ENCODE measurements at regions not wholly inside any gene's neighbourhood (a gene's known extent, or its start where the extent isn't known, plus 50 kb on each side); places are given as distances from the start of the nearest gene placed in this dataset.

DNA sequence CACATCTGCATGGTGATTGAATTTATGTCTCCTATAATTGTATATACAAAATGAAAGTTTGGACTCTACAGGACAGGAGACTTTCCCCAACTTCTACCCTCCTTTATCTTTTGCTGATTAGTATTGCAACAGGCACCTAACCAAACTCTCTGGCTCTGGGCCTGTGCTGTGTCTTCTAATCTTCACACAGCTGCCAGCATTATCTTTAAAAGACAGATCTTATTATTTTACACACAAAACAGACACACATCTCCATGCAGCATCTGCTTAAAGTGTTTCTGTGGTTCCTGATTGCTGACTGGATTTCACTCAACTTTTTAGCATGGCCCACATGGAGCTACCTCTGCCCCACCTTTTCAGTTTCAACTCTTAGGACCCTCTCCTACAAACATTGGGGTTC, 154.9 kb upstream of the PELI2 start:
- dilution Hi-C loops (cut with HindIII; ENCODE audit: low sequenced_read_pairs, unreplicated experiment) = no loop called here
- Histone ChIP-seq H2BK120ac (ENCODE audit: low read depth, low read length) (no peak overlapping the region), H3K18ac (ENCODE audit: low read depth, low read length) (no peak overlapping the region), H2BK15ac (ENCODE audit: low read depth, low read length) (no peak overlapping the region), H2AFZ (replicated peaks; ENCODE audit: low read length, poor library complexity) (no peak overlapping the region), H3K56ac (ENCODE audit: extremely low read depth, insufficient read depth, low read length) (no peak overlapping the region), H3K4me1 (ENCODE audit: control insufficient read depth, insufficient read depth, low read length) (no peaks in the 10 kb centered on the region), H3K4me2 (ENCODE audit: low read depth, low read length) (no peak overlapping the region), H3K4me3 (ENCODE audit: insufficient read depth, low read depth, low read length) (no peak overlapping the region), H3K36me3 (ENCODE audit: control insufficient read depth, insufficient read depth, low read length) (no peaks in the 10 kb centered on the region), H3K9me1 (ENCODE audit: insufficient read depth, low read length) (no peaks in the 10 kb centered on the region), H4K5ac (ENCODE audit: low read depth, low read length) (no peak overlapping the region), H3K27ac (ENCODE audit: insufficient read depth, low read length) (no peak overlapping the region), H4K8ac (ENCODE audit: low read depth in 2 of 2, low read length in 2 of 2) (no peak overlapping the region), H3K23ac (ENCODE audit: low read depth, low read length) (no peak overlapping the region), H2AK5ac (ENCODE audit: low read depth, low read length) (no peak overlapping the region), H3K27me3 (ENCODE audit: control insufficient read depth, insufficient read depth, low read length) (peaks cover 12% of the 10 kb centered on the region), H2BK5ac (ENCODE audit: low read depth, low read length, poor library complexity, severe bottlenecking) (no peak overlapping the region), H3K9me3 (ENCODE audit: control insufficient read depth, insufficient read depth, low read length) (no peaks in the 10 kb centered on the region), H3K9ac (ENCODE audit: low read depth, low read length) (no peak overlapping the region), H3K4ac (ENCODE audit: low read depth, low read length) (no peak overlapping the region), H2AK9ac (replicated peaks; ENCODE audit: low read depth, low read length, poor library complexity) (no peak overlapping the region), H2BK20ac (ENCODE audit: low read depth, low read length) (no peak overlapping the region), H4K91ac (ENCODE audit: insufficient read depth, low read depth, low read length) (no peak overlapping the region), H3K79me1 (ENCODE audit: low read depth in 1 of 2, low read length in 2 of 2) (no peaks in the 10 kb centered on the region), H4K20me1 (ENCODE audit: insufficient read depth, low read length) (no peaks in the 10 kb centered on the region), H3K14ac (replicated peaks; ENCODE audit: low read depth, low read length) (no peak overlapping the region)
- ATAC-seq (ENCODE audit: low read depth) (no peak), DNase-seq (no peak)
- BruUV-seq (replicated peaks) = no TSS peak
- ChIA-PET CTCF (no interaction called here), POLR2A (ENCODE audit: unreplicated experiment) (no interaction called here)
- TF ChIP-seq, protein P1, sequence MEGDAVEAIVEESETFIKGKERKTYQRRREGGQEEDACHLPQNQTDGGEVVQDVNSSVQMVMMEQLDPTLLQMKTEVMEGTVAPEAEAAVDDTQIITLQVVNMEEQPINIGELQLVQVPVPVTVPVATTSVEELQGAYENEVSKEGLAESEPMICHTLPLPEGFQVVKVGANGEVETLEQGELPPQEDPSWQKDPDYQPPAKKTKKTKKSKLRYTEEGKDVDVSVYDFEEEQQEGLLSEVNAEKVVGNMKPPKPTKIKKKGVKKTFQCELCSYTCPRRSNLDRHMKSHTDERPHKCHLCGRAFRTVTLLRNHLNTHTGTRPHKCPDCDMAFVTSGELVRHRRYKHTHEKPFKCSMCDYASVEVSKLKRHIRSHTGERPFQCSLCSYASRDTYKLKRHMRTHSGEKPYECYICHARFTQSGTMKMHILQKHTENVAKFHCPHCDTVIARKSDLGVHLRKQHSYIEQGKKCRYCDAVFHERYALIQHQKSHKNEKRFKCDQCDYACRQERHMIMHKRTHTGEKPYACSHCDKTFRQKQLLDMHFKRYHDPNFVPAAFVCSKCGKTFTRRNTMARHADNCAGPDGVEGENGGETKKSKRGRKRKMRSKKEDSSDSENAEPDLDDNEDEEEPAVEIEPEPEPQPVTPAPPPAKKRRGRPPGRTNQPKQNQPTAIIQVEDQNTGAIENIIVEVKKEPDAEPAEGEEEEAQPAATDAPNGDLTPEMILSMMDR (conservative IDR thresholded peaks at IDR 0.05; ENCODE audit: low read depth, low read length) = no peak
- TF ChIP-seq MAZ (IDR thresholded peaks at IDR 0.05; ENCODE audit: borderline replicate concordance, low read depth, low read length) (no peak), RFX5 (IDR thresholded peaks at IDR 0.05; ENCODE audit: low read depth, low read length) (no peak), BHLHE40 (IDR thresholded peaks at IDR 0.05; ENCODE audit: low read depth, low read length) (no peak), NFE2L2 (IDR thresholded peaks at IDR 0.05; ENCODE audit: low read depth, low read length) (no peak), RAD21 (IDR thresholded peaks at IDR 0.05; ENCODE audit: low read length) (no peak), MAFK (IDR thresholded peaks at IDR 0.05; ENCODE audit: low read depth, low read length) (no peak), RCOR1 (IDR thresholded peaks at IDR 0.05; ENCODE audit: insufficient replicate concordance, low read length) (no peak), SMC3 (IDR thresholded peaks at IDR 0.05; ENCODE audit: low read depth, low read length) (no peak), POLR2A (IDR thresholded peaks at IDR 0.05; ENCODE audit: low read depth, low read length) (no peak), FOS (IDR thresholded peaks at IDR 0.05; ENCODE audit: low read depth, low read length) (no peak), MXI1 (IDR thresholded peaks at IDR 0.05; ENCODE audit: borderline replicate concordance, low read depth, low read length) (no peak), CHD1 (IDR thresholded peaks at IDR 0.05; ENCODE audit: low read depth, low read length) (no peak), CEBPB (IDR thresholded peaks at IDR 0.05; ENCODE audit: low read depth, low read length) (no peak)
- TF ChIP-seq, protein P2, sequence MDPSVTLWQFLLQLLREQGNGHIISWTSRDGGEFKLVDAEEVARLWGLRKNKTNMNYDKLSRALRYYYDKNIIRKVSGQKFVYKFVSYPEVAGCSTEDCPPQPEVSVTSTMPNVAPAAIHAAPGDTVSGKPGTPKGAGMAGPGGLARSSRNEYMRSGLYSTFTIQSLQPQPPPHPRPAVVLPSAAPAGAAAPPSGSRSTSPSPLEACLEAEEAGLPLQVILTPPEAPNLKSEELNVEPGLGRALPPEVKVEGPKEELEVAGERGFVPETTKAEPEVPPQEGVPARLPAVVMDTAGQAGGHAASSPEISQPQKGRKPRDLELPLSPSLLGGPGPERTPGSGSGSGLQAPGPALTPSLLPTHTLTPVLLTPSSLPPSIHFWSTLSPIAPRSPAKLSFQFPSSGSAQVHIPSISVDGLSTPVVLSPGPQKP (IDR thresholded peaks at IDR 0.05; ENCODE audit: borderline replicate concordance, low read depth, low read length) = no peak
- TF ChIP-seq, protein P3, sequence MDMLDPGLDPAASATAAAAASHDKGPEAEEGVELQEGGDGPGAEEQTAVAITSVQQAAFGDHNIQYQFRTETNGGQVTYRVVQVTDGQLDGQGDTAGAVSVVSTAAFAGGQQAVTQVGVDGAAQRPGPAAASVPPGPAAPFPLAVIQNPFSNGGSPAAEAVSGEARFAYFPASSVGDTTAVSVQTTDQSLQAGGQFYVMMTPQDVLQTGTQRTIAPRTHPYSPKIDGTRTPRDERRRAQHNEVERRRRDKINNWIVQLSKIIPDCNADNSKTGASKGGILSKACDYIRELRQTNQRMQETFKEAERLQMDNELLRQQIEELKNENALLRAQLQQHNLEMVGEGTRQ (IDR thresholded peaks at IDR 0.05; ENCODE audit: low read depth, low read length) = no peak
- intact Hi-C loops (cut with micrococcal nuclease) = no loop called here
- in situ Hi-C loops (cut with MboI; ENCODE audit: low sequenced_read_pairs) = no loop called here
